Lung (tissue), 11 donors: ENCODE measurements at regions not wholly inside any gene's neighbourhood (a gene's known extent, or its start where the extent isn't known, plus 50 kb on each side); places are given as distances from the start of the nearest gene placed in this dataset.

ENCODE experiments used
- ATAC-seq: fragments of 200-7000 bp; cut with Tn5 transposase; one replicate; pipeline ENCODE4 v1.9.1; 2020; ENCODE audit warnings: moderate number of reproducible peaks; ENCODE audit not compliant: insufficient read depth, low FRiP score
- DNase-seq, 3 donors: peaks; one replicate each; pipeline ENCODE4 v3.0.0-alpha.2; 2013 to 2017
- H3K27ac ChIP-seq, 2 donors: one replicate each; pipeline ENCODE4 v1.5.1; 2013; ENCODE audit warnings: mild to moderate bottlenecking in 2 of 2, moderate library complexity in 2 of 2, control low read depth in 1 of 2, inconsistent platforms in 1 of 2, low read depth in 1 of 2, low read length in 1 of 2
- H3K27me3 ChIP-seq, 3 donors: one replicate each; pipeline ENCODE4 v1.5.1; 2013; ENCODE audit warnings: low read length in 2 of 3; ENCODE audit not compliant: control insufficient read depth in 3 of 3, insufficient read depth in 3 of 3
- H3K36me3 ChIP-seq, 4 donors: one replicate each; pipeline ENCODE4 v1.5.1; 2013; ENCODE audit warnings: low read length in 4 of 4, mild to moderate bottlenecking in 1 of 4, moderate library complexity in 1 of 4; ENCODE audit not compliant: control insufficient read depth in 4 of 4, insufficient read depth in 4 of 4
- H3K4me1 ChIP-seq, 5 donors: one replicate each; pipeline ENCODE4 v1.5.1; 2013; ENCODE audit warnings: low read length in 5 of 5, mild to moderate bottlenecking in 2 of 5, moderate library complexity in 1 of 5; ENCODE audit not compliant: control insufficient read depth in 5 of 5, insufficient read depth in 5 of 5
- H3K4me3 ChIP-seq: one replicate; pipeline ENCODE4 v1.5.1; 2013; ENCODE audit warnings: mild to moderate bottlenecking, control low read depth, moderate library complexity
- H3K9ac ChIP-seq, 2 donors: one replicate each; pipeline ENCODE4 v1.5.1; 2013; ENCODE audit warnings: low read length in 2 of 2, control low read depth in 1 of 2; ENCODE audit not compliant: insufficient read depth in 1 of 2
- H3K9me3 ChIP-seq, 4 donors: one replicate each; pipeline ENCODE4 v1.5.1; 2013; ENCODE audit warnings: low read length in 3 of 4, mild to moderate bottlenecking in 1 of 4, moderate library complexity in 1 of 4; ENCODE audit not compliant: control insufficient read depth in 4 of 4, insufficient read depth in 3 of 4
- CTCF ChIP-seq: IDR thresholded peaks from 2 replicates; pipeline ENCODE4 v1.5.1; 2012; ENCODE audit warnings: mild to moderate bottlenecking; ENCODE audit errors: control extremely low read depth, extremely low read depth
- WGBS, 2 donors: extraction: QIAGEN DNeasy Blood & Tissue Kit; methylation state at CpG; one replicate each; pipeline ENCODE4 v1.1.7; 2013; 5-methylcytosine and 5-hydroxymethylcytosine counted together
- donor health status: control.
- donor health status: control.
- donor health status: Bipolar disorder and iron deficiency.
- donor health status: healthy.
- donor health status: DM: yes; HTN: yes; CAD: no.

- ATAC-seq (no peak), DNase-seq (peak in 1 of 3 donors; percentile 41)
- Histone ChIP-seq H3K4me3 (no peak overlapping the region), H3K9ac (no peak overlapping the region), H3K36me3 (no peaks in the 10 kb centered on the region), H3K9me3 (no peaks in the 10 kb centered on the region), H3K27me3 (no peaks in the 10 kb centered on the region), H3K27ac (no peak overlapping the region), H3K4me1 (no peaks in the 10 kb centered on the region)
- no peak for TF ChIP-seq CTCF
Measured at GRCh38 chr15:35740761-35741160, 194.8 kb upstream of the DPH6 start.

GRCh38 chr15:35741395-35741794 is 195.4 kb upstream of the DPH6 start:
- DNase-seq: no peak
- no peak overlapping the region for H3K4me3 ChIP-seq
- no peak overlapping the region for H3K9ac ChIP-seq
- ATAC-seq: no peak
- H3K9me3 ChIP-seq: no peaks in the 10 kb centered on the region
- no peaks in the 10 kb centered on the region for H3K36me3 ChIP-seq
- TF ChIP-seq CTCF: no peak
- no peaks in the 10 kb centered on the region for H3K4me1 ChIP-seq
- WGBS, 2 donors: 26 to 59% methylated on average over 1 of the region's 1 CpG
- H3K27ac ChIP-seq: no peak overlapping the region
- H3K27me3 ChIP-seq: no peaks in the 10 kb centered on the region

- no peak for ATAC-seq
Measured at GRCh38 chr15:35741881-35742280, 195.9 kb upstream of the DPH6 start.

More at GRCh38 chr15:35741881-35742280, 195.9 kb upstream of the DPH6 start:
- no peak for DNase-seq
- Histone ChIP-seq H3K27me3 (no peaks in the 10 kb centered on the region), H3K9ac (no peak overlapping the region), H3K27ac (no peak overlapping the region), H3K4me1 (no peaks in the 10 kb centered on the region), H3K9me3 (no peaks in the 10 kb centered on the region), H3K36me3 (no peaks in the 10 kb centered on the region), H3K4me3 (no peak overlapping the region)
- no peak for TF ChIP-seq CTCF
